Activated T-helper 17 cell treated with anti-CD3 and anti-CD28 coated beads, Interleukin-2, amount 50 U/mL, for 72 hours (primary cell): ENCODE measurements at regions not wholly inside any gene's neighbourhood (a gene's known extent, or its start where the extent isn't known, plus 50 kb on each side); places are given as distances from the start of the nearest gene placed in this dataset.

Experiments
- ATAC-seq: fragments of 150-1000 bp; cut with Tn5 transposase; replicated peaks from 2 replicates; pipeline ENCODE4 v1.10.0; 2021; ENCODE audit warnings: mild to moderate bottlenecking, moderate library complexity
- H3K27ac Mint-ChIP-seq: one replicate; pipeline ENCODE4 v1.8.0; 2022; ENCODE audit warnings: mixed read lengths
- H3K27me3 Mint-ChIP-seq: one replicate; pipeline ENCODE4 v1.8.0; 2022; ENCODE audit warnings: mixed read lengths
- H3K36me3 Mint-ChIP-seq: one replicate; pipeline ENCODE4 v1.8.0; 2022; ENCODE audit warnings: low read depth, mild to moderate bottlenecking, mixed read lengths
- H3K4me1 Mint-ChIP-seq: one replicate; pipeline ENCODE4 v1.8.0; 2022; ENCODE audit warnings: mixed read lengths
- H3K4me3 Mint-ChIP-seq: one replicate; pipeline ENCODE4 v1.8.0; 2022; ENCODE audit warnings: mild to moderate bottlenecking, mixed read lengths
- H3K9me3 Mint-ChIP-seq: one replicate; pipeline ENCODE4 v1.8.0; 2022; ENCODE audit warnings: mixed read lengths

GRCh38 chr13:74847966-74848365 lies 634.0 kb downstream of the TBC1D4 start:
- Mint-ChIP-seq H3K27me3 (peaks cover 5% of the 10 kb centered on the region), H3K27ac (no peak overlapping the region), H3K36me3 (no peaks in the 10 kb centered on the region), H3K4me3 (no peak overlapping the region), H3K9me3 (no peaks in the 10 kb centered on the region), H3K4me1 (no peaks in the 10 kb centered on the region)
- ATAC-seq, result no peak

GRCh38 chr13:74845806-74846205 lies 636.2 kb downstream of the TBC1D4 start:
- Mint-ChIP-seq H3K9me3 (no peaks in the 10 kb centered on the region), H3K36me3 (no peaks in the 10 kb centered on the region), H3K27me3 (peaks cover 5% of the 10 kb centered on the region), H3K4me1 (no peaks in the 10 kb centered on the region), H3K4me3 (no peak overlapping the region), H3K27ac (no peak overlapping the region)
- ATAC-seq, result no peak

- Mint-ChIP-seq H3K4me3 (no peak overlapping the region), H3K27me3 (peaks cover 5% of the 10 kb centered on the region), H3K36me3 (no peaks in the 10 kb centered on the region), H3K9me3 (no peaks in the 10 kb centered on the region), H3K4me1 (no peaks in the 10 kb centered on the region), H3K27ac (no peak overlapping the region)
- ATAC-seq, result no peak
Measured at GRCh38 chr13:74841651-74842050, 640.3 kb downstream of the TBC1D4 start.

- Mint-ChIP-seq H3K36me3 (no peaks in the 10 kb centered on the region), H3K4me1 (no peaks in the 10 kb centered on the region), H3K27ac (no peak overlapping the region), H3K4me3 (no peak overlapping the region), H3K27me3 (peaks cover 5% of the 10 kb centered on the region), H3K9me3 (no peaks in the 10 kb centered on the region)
- no peak for ATAC-seq
Measured at GRCh38 chr13:74841123-74841522, 640.8 kb downstream of the TBC1D4 start.

- H3K36me3 Mint-ChIP-seq, result no peaks in the 10 kb centered on the region
- H3K9me3 Mint-ChIP-seq, result no peaks in the 10 kb centered on the region
- peaks cover 5% of the 10 kb centered on the region for H3K27me3 Mint-ChIP-seq
- H3K4me1 Mint-ChIP-seq, result no peaks in the 10 kb centered on the region
- no peak for ATAC-seq
- H3K27ac Mint-ChIP-seq, result no peak overlapping the region
- H3K4me3 Mint-ChIP-seq, result no peak overlapping the region
Measured at GRCh38 chr13:74839656-74840055, 642.3 kb downstream of the TBC1D4 start.

- Mint-ChIP-seq H3K36me3 (no peaks in the 10 kb centered on the region), H3K9me3 (no peaks in the 10 kb centered on the region), H3K27ac (no peak overlapping the region), H3K4me3 (no peak overlapping the region), H3K27me3 (no peaks in the 10 kb centered on the region), H3K4me1 (no peaks in the 10 kb centered on the region)
- ATAC-seq, result no peak
Measured at GRCh38 chr13:74838096-74838495, 643.9 kb downstream of the TBC1D4 start.

GRCh38 chr13:74836628-74837027 lies 645.3 kb downstream of the TBC1D4 start:
- Mint-ChIP-seq H3K27me3 (no peaks in the 10 kb centered on the region), H3K4me1 (no peaks in the 10 kb centered on the region), H3K36me3 (no peaks in the 10 kb centered on the region), H3K9me3 (no peaks in the 10 kb centered on the region), H3K27ac (no peak overlapping the region), H3K4me3 (no peak overlapping the region)
- no peak for ATAC-seq

GRCh38 chr13:74835579-74835978 lies 646.4 kb downstream of the TBC1D4 start:
- Mint-ChIP-seq H3K27me3 (no peaks in the 10 kb centered on the region), H3K9me3 (no peaks in the 10 kb centered on the region), H3K4me1 (no peaks in the 10 kb centered on the region), H3K27ac (no peak overlapping the region), H3K4me3 (no peak overlapping the region), H3K36me3 (no peaks in the 10 kb centered on the region)
- ATAC-seq, result no peak

- Mint-ChIP-seq H3K9me3 (no peaks in the 10 kb centered on the region), H3K4me1 (no peaks in the 10 kb centered on the region), H3K4me3 (no peak overlapping the region), H3K27ac (no peak overlapping the region), H3K36me3 (no peaks in the 10 kb centered on the region), H3K27me3 (no peaks in the 10 kb centered on the region)
- ATAC-seq, result no peak
Measured at GRCh38 chr13:74825938-74826246, 656.1 kb downstream of the TBC1D4 start.

GRCh38 chr13:74825152-74825937 lies 656.6 kb downstream of the TBC1D4 start:
- Mint-ChIP-seq H3K36me3 (no peaks in the 10 kb centered on the region), H3K4me3 (no peak overlapping the region), H3K27me3 (no peaks in the 10 kb centered on the region), H3K9me3 (no peaks in the 10 kb centered on the region), H3K27ac (peak overlapping the region; percentile 42), H3K4me1 (no peaks in the 10 kb centered on the region)
- ATAC-seq, result no peak

- Mint-ChIP-seq H3K4me3 (no peak overlapping the region), H3K27me3 (no peaks in the 10 kb centered on the region), H3K36me3 (no peaks in the 10 kb centered on the region), H3K27ac (no peak overlapping the region), H3K9me3 (no peaks in the 10 kb centered on the region), H3K4me1 (no peaks in the 10 kb centered on the region)
- ATAC-seq, result no peak
Measured at GRCh38 chr13:74820809-74821208, 661.2 kb downstream of the TBC1D4 start.

GRCh38 chr13:74819549-74819948 lies 662.4 kb downstream of the TBC1D4 start:
- Mint-ChIP-seq H3K36me3 (no peaks in the 10 kb centered on the region), H3K9me3 (no peaks in the 10 kb centered on the region), H3K4me1 (no peaks in the 10 kb centered on the region), H3K4me3 (no peak overlapping the region), H3K27me3 (no peaks in the 10 kb centered on the region), H3K27ac (no peak overlapping the region)
- ATAC-seq, result no peak

GRCh38 chr13:74816737-74817136 lies 665.2 kb downstream of the TBC1D4 start:
- Mint-ChIP-seq H3K27me3 (no peaks in the 10 kb centered on the region), H3K36me3 (no peaks in the 10 kb centered on the region), H3K4me3 (no peak overlapping the region), H3K4me1 (no peaks in the 10 kb centered on the region), H3K9me3 (no peaks in the 10 kb centered on the region), H3K27ac (no peak overlapping the region)
- ATAC-seq, result no peak

GRCh38 chr13:74796157-74796556 lies 662.0 kb upstream of the KLF12 start:
- Mint-ChIP-seq H3K4me3 (no peak overlapping the region), H3K4me1 (no peaks in the 10 kb centered on the region), H3K27ac (no peak overlapping the region), H3K9me3 (peaks cover 5% of the 10 kb centered on the region), H3K27me3 (peaks cover 25% of the 10 kb centered on the region), H3K36me3 (no peaks in the 10 kb centered on the region)
- ATAC-seq, result no peak

- Mint-ChIP-seq H3K4me3 (no peak overlapping the region), H3K27me3 (peaks cover 26% of the 10 kb centered on the region), H3K4me1 (no peaks in the 10 kb centered on the region), H3K9me3 (peaks cover 5% of the 10 kb centered on the region), H3K36me3 (no peaks in the 10 kb centered on the region), H3K27ac (no peak overlapping the region)
- no peak for ATAC-seq
Measured at GRCh38 chr13:74795526-74795925, 661.3 kb upstream of the KLF12 start.

GRCh38 chr13:74794582-74794981 lies 660.4 kb upstream of the KLF12 start:
- ATAC-seq, result no peak
- no peak overlapping the region for H3K27ac Mint-ChIP-seq
- H3K9me3 Mint-ChIP-seq, result peaks cover 5% of the 10 kb centered on the region
- no peaks in the 10 kb centered on the region for H3K36me3 Mint-ChIP-seq
- peaks cover 30% of the 10 kb centered on the region for H3K27me3 Mint-ChIP-seq
- H3K4me1 Mint-ChIP-seq, result no peaks in the 10 kb centered on the region
- H3K4me3 Mint-ChIP-seq, result no peak overlapping the region
